ENCODE measurements at regions not wholly inside any gene's neighbourhood (a gene's known extent, or its start where the extent isn't known, plus 50 kb on each side); places are given as distances from the start of the nearest gene placed in this dataset.

GRCh38 chr2:144875290-144875969, 355.5 kb upstream of the ZEB2 start:
- DNase-seq (ENCODE audit: low spot score): no peak
- TF ChIP-seq, protein P1, sequence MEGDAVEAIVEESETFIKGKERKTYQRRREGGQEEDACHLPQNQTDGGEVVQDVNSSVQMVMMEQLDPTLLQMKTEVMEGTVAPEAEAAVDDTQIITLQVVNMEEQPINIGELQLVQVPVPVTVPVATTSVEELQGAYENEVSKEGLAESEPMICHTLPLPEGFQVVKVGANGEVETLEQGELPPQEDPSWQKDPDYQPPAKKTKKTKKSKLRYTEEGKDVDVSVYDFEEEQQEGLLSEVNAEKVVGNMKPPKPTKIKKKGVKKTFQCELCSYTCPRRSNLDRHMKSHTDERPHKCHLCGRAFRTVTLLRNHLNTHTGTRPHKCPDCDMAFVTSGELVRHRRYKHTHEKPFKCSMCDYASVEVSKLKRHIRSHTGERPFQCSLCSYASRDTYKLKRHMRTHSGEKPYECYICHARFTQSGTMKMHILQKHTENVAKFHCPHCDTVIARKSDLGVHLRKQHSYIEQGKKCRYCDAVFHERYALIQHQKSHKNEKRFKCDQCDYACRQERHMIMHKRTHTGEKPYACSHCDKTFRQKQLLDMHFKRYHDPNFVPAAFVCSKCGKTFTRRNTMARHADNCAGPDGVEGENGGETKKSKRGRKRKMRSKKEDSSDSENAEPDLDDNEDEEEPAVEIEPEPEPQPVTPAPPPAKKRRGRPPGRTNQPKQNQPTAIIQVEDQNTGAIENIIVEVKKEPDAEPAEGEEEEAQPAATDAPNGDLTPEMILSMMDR (conservative IDR thresholded peaks at IDR 0.05; ENCODE audit: low read depth): no peak
- no peak overlapping the region for H3K27ac ChIP-seq
- POLR2A ChIA-PET (ENCODE audit: low non-redundant PET): no interaction called here
- CTCF ChIA-PET: interaction anchor here (0.6 to 0.7 kb wide), 3 partner anchors 747 to 818 kb away, joined by 3 to 10 read pairs (median 5); no protein-coding TSS in a partner anchor

DNA sequence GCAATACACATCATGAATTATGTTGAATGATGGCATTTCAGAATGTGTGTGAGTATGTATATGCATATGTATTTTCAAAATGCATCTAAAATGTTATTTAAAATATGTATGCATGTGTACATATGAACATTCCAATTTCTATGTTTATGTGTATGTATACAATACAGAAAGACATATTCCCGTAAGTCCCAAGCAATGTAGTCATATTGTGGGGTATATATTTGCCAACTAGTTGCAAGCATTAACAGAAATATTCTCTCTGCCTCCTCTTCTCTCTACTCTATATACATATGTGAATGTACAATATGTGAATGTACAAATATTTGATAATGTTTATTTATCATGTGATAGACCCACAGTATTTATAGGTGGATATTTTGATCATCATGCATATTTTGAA, 345.8 kb upstream of the ZEB2 start:
- H3K27ac ChIP-seq: no peak overlapping the region
- ChIA-PET CTCF (no interaction called here), POLR2A (ENCODE audit: low non-redundant PET) (no interaction called here)
- DNase-seq (ENCODE audit: low spot score): no peak
- TF ChIP-seq, protein P1 (conservative IDR thresholded peaks at IDR 0.05; ENCODE audit: low read depth): no peak

DNA sequence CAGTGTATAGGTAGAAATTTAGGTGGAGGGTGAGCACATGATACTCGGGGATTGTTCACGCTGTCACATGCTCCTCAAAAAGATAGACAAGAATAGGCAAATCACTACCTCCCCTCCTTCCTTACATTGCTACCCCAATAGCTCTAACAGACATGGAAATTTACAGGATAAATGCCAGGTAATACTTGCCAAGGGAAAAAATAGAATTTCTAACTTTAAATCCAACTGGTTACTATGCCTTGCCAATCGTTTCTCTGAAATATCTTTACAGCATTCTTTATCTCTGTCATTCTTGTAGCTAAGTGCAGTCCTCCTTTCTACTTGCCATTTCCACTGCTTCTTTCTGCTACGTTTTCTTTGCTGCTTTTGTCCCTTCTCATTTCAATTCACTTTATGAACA, 339.8 kb upstream of the ZEB2 start:
- ChIA-PET POLR2A (ENCODE audit: low non-redundant PET) (no interaction called here), CTCF (interaction anchor here (0.6 kb wide), 1 partner anchor 429 kb away, joined by 8 read pairs; no protein-coding TSS in a partner anchor)
- no peak overlapping the region for H3K27ac ChIP-seq
- TF ChIP-seq, protein P1 (conservative IDR thresholded peaks at IDR 0.05; ENCODE audit: low read depth): no peak
- no peak for DNase-seq (ENCODE audit: low spot score)

DNA sequence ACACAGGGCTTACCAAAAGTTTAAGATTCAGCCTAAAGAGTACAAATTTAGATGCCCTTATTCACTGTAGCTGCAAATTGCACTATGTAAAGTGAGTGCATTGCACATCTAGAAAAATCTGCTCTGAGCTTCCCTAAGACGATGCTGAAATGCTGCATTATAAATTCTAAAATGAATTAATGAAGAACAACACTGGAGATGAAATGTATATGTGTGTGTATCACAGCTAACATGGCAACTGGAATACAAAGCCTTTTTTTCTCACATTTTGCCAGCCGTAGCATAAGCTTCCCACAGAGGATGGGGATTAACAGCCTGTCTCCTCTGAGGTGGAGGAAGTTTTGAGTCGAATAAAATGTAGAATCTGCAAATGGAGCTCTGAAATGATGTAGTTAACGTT, 338.3 kb upstream of the ZEB2 start:
- TF ChIP-seq, protein P1 (conservative IDR thresholded peaks at IDR 0.05; ENCODE audit: low read depth): no peak
- H3K27ac ChIP-seq: no peak overlapping the region
- CTCF ChIA-PET: no interaction called here
- DNase-seq (ENCODE audit: low spot score): no peak
- POLR2A ChIA-PET (ENCODE audit: low non-redundant PET): no interaction called here

DNA sequence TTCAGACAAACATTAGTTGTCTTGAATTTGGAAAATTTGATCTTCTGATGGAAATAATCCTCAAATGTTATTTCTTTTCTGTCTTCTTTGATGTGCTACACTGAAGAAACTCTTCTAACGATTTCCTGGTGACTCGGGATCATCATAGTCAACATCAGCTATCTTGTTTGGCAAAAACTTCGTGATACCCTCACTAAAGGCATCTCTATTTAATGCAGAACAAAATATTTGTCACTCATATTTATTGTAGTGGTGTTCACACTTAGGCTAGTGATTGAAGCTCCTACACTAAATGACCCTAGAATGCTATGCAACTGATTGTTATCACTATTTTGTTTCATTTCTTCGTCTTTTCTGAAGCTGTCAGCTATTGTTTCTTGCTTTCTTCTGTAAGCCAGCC, 334.7 kb upstream of the ZEB2 start:
- ChIA-PET POLR2A (ENCODE audit: low non-redundant PET) (no interaction called here), CTCF (no interaction called here)
- TF ChIP-seq, protein P1 (conservative IDR thresholded peaks at IDR 0.05; ENCODE audit: low read depth): no peak
- DNase-seq (ENCODE audit: low spot score): no peak
- H3K27ac ChIP-seq: no peak overlapping the region

DNA sequence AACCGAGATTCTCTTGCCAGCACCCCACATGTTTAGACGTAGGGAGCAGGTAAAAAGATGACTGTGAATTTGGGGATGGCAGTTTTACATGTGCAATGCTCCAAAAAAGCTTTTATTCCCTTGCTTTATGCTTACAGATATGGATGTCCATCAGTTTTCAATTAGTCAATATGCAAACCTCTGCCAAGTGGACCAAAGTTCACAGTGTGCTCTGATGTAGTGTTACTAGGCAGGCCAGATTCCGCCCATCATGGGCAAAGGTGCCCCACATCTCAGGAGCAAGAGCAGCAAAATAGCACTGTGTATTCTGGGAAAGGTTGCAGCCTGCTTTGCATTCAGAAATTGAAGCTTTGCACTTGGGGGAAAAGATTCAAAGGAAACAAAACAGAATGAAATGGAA, 329.7 kb upstream of the ZEB2 start:
- no peak overlapping the region for H3K27ac ChIP-seq
- DNase-seq (ENCODE audit: low spot score): no peak
- CTCF ChIA-PET: no interaction called here
- TF ChIP-seq, protein P1 (conservative IDR thresholded peaks at IDR 0.05; ENCODE audit: low read depth): no peak
- POLR2A ChIA-PET (ENCODE audit: low non-redundant PET): no interaction called here
